SU-DHL-6 (cell line): ENCODE measurements at regions not wholly inside any gene's neighbourhood (a gene's known extent, or its start where the extent isn't known, plus 50 kb on each side); places are given as distances from the start of the nearest gene placed in this dataset.

Experiments used
- H2AFZ ChIP-seq: fragments of 200-600 bp; sonication (generic); 2 replicates; pipeline ENCODE4 v1.6.1; 2014; ENCODE audit warnings: low read depth, mild to moderate bottlenecking, moderate library complexity, mixed read lengths, antibody characterized with exemption, low read length; ENCODE audit not compliant: severe bottlenecking
- H3F3A ChIP-seq: fragments of 200-600 bp; shearing (Covaris generic); 2 replicates; pipeline ENCODE4 v1.6.0; 2016; ENCODE audit warnings: antibody characterized with exemption, mild to moderate bottlenecking; ENCODE audit not compliant: insufficient read depth
- H3K27ac ChIP-seq: fragments of 200-600 bp; sonication (generic); 2 replicates; pipeline ENCODE4 v1.5.1; 2016; ENCODE audit warnings: low read depth, mild to moderate bottlenecking, low read length, moderate library complexity, mixed read lengths
- H3K27me3 ChIP-seq: fragments of 200-600 bp; sonication (generic), shearing (Covaris generic); 2 replicates; pipeline ENCODE4 v1.6.0; 2014; ENCODE audit warnings: mild to moderate bottlenecking, low read length
- H3K36me3 ChIP-seq: fragments of 200-600 bp; sonication (generic); 2 replicates; pipeline ENCODE4 v1.6.1; 2014; ENCODE audit warnings: mild to moderate bottlenecking, low read length, mixed read lengths
- H3K4me2 ChIP-seq: fragments of 300-600, 200-600 bp; shearing (Covaris generic), sonication (generic); 2 replicates; pipeline ENCODE4 v1.6.0; 2014; ENCODE audit warnings: low read length, low read depth, mild to moderate bottlenecking; ENCODE audit not compliant: poor library complexity, severe bottlenecking
- H3K4me3 ChIP-seq: fragments of 200-600 bp; sonication (generic); 2 replicates; pipeline ENCODE4 v1.5.1; 2014; ENCODE audit warnings: antibody characterized with exemption, low read length, mild to moderate bottlenecking, mixed read lengths; ENCODE audit not compliant: insufficient read depth, poor library complexity, severe bottlenecking
- H3K79me2 ChIP-seq: fragments of 200-600 bp; sonication (generic); 2 replicates; pipeline ENCODE4 v1.6.1; 2014; ENCODE audit warnings: mild to moderate bottlenecking, low read length, moderate library complexity; ENCODE audit not compliant: insufficient read depth
- H3K9ac ChIP-seq: fragments of 200-600 bp; sonication (generic); 2 replicates; pipeline ENCODE4 v1.7.0; 2014; ENCODE audit warnings: mild to moderate bottlenecking, low read length
- H3K9me2 ChIP-seq: fragments of 200-600 bp; sonication (generic); replicated peaks from 2 replicates; pipeline ENCODE4 v1.6.1; 2014; ENCODE audit warnings: low read length; ENCODE audit not compliant: insufficient read depth
- H3K9me3 ChIP-seq: fragments of 200-600 bp; sonication (generic); 2 replicates; pipeline ENCODE4 v1.6.1; 2014; ENCODE audit warnings: low read length, mixed read lengths; ENCODE audit not compliant: insufficient read depth
- H4K20me1 ChIP-seq: fragments of 200-600 bp; sonication (generic); 2 replicates; pipeline ENCODE4 v1.6.1; 2014; ENCODE audit warnings: low read depth, mild to moderate bottlenecking, antibody characterized with exemption, low read length, moderate library complexity, mixed read lengths
- EZH2phosphoT487 ChIP-seq: fragments of 200-600 bp; sonication (generic), shearing (Covaris generic); conservative IDR thresholded peaks from 2 replicates; pipeline ENCODE4 v1.6.1; 2018; ENCODE audit warnings: mild to moderate bottlenecking, antibody characterized with exemption, low read length, moderate library complexity, mixed read lengths
- TF ChIP-seq, protein P1 (sequence below): fragments of 200-600 bp; sonication (generic); IDR thresholded peaks from one replicate; pipeline ENCODE4 v1.5.1; 2017; ENCODE audit warnings: antibody characterized with exemption, mild to moderate bottlenecking, low read length, moderate library complexity; ENCODE audit not compliant: insufficient read depth, poor library complexity, severe bottlenecking

DNA sequence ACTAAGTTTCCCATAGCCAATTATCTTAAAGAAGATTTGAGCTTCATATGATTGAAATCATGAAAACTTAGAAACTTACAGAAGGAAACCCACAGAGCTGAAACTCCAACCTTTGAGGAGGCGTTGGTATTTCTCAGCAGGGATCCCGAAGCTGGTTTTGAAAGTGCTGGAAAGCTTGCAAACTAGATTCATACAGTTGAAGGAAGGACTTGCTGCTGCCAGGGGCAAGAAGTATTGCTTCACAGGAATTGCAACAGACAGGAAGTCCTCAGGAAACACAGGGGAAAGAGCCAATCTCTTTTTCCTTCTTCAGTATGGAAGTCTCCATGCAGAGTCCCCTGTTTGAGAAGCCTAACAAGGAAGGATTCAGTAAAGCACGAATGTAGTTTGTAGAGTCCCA, 419.7 kb downstream of the CD109 start:
- no peak for TF ChIP-seq EZH2phosphoT487
- TF ChIP-seq, protein P1, sequence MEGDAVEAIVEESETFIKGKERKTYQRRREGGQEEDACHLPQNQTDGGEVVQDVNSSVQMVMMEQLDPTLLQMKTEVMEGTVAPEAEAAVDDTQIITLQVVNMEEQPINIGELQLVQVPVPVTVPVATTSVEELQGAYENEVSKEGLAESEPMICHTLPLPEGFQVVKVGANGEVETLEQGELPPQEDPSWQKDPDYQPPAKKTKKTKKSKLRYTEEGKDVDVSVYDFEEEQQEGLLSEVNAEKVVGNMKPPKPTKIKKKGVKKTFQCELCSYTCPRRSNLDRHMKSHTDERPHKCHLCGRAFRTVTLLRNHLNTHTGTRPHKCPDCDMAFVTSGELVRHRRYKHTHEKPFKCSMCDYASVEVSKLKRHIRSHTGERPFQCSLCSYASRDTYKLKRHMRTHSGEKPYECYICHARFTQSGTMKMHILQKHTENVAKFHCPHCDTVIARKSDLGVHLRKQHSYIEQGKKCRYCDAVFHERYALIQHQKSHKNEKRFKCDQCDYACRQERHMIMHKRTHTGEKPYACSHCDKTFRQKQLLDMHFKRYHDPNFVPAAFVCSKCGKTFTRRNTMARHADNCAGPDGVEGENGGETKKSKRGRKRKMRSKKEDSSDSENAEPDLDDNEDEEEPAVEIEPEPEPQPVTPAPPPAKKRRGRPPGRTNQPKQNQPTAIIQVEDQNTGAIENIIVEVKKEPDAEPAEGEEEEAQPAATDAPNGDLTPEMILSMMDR = no peak
- H3K4me3 ChIP-seq = no peak overlapping the region
- H3K4me2 ChIP-seq = no peak overlapping the region
- H3K27me3 ChIP-seq = no peaks in the 10 kb centered on the region
- H3F3A ChIP-seq = no peaks in the 10 kb centered on the region
- no peak overlapping the region for H2AFZ ChIP-seq
- no peaks in the 10 kb centered on the region for H3K36me3 ChIP-seq
- no peak overlapping the region for H3K9ac ChIP-seq
- H3K79me2 ChIP-seq = no peaks in the 10 kb centered on the region
- H3K9me2 ChIP-seq = no peaks in the 10 kb centered on the region
- H3K9me3 ChIP-seq = no peaks in the 10 kb centered on the region
- H4K20me1 ChIP-seq = no peaks in the 10 kb centered on the region
- H3K27ac ChIP-seq = no peak overlapping the region

DNA sequence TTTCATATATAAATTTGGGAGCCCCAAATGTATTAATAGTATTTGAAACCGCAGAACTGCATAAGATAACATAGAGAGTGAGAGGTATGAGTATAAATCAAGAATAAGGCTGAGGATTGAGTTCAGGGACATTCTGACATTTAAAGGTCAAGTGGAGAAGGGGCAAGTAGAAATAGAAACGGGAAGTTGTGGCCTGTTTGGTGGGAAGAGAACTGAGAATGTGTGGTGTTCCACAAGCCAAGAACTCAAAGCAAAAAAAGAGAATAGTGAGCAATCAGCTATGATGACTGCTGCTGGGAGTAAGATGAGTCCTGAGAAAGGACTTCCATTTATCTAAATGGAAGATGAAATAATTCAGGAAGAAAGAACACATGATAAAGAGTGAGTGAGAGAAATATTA, 418.4 kb downstream of the CD109 start:
- H3K9me2 ChIP-seq = no peaks in the 10 kb centered on the region
- H4K20me1 ChIP-seq = no peaks in the 10 kb centered on the region
- H3K27me3 ChIP-seq = no peaks in the 10 kb centered on the region
- H3K4me3 ChIP-seq = no peak overlapping the region
- H3K4me2 ChIP-seq = no peak overlapping the region
- H2AFZ ChIP-seq = no peak overlapping the region
- TF ChIP-seq, protein P1 = no peak
- no peak for TF ChIP-seq EZH2phosphoT487
- no peak overlapping the region for H3K9ac ChIP-seq
- H3K27ac ChIP-seq = no peak overlapping the region
- H3F3A ChIP-seq = no peaks in the 10 kb centered on the region
- H3K9me3 ChIP-seq = no peaks in the 10 kb centered on the region
- H3K79me2 ChIP-seq = no peaks in the 10 kb centered on the region
- no peaks in the 10 kb centered on the region for H3K36me3 ChIP-seq

DNA sequence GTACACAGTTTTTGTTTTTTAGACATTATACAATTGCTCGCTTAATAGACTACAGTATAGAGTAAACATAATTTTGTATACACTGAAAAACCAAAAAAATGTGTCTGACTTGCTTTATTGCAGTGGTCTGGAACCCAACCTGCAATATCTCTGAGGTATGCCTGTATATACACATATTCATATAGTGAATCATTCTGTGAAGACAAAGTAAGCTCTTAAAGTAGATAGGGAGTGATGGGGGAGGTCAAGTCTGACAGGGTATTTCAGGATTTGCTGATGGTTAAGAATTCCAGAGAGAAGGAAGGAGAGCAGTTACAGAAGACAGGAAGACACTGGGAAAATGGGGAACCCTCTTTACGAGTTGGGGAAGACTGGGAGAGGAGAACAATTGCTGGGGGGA, 417.9 kb downstream of the CD109 start:
- Histone ChIP-seq H3K4me3 (no peak overlapping the region), H3K9me2 (no peaks in the 10 kb centered on the region), H3K36me3 (no peaks in the 10 kb centered on the region), H3K27ac (no peak overlapping the region), H3K9me3 (no peaks in the 10 kb centered on the region), H3K4me2 (no peak overlapping the region), H2AFZ (no peak overlapping the region), H3K9ac (no peak overlapping the region), H3K79me2 (no peaks in the 10 kb centered on the region), H3F3A (no peaks in the 10 kb centered on the region), H3K27me3 (no peaks in the 10 kb centered on the region), H4K20me1 (no peaks in the 10 kb centered on the region)
- TF ChIP-seq, protein P1 = no peak
- TF ChIP-seq EZH2phosphoT487 = no peak
